ENCODE measurements at regions not wholly inside any gene's neighbourhood (a gene's known extent, or its start where the extent isn't known, plus 50 kb on each side); places are given as distances from the start of the nearest gene placed in this dataset.

DNA sequence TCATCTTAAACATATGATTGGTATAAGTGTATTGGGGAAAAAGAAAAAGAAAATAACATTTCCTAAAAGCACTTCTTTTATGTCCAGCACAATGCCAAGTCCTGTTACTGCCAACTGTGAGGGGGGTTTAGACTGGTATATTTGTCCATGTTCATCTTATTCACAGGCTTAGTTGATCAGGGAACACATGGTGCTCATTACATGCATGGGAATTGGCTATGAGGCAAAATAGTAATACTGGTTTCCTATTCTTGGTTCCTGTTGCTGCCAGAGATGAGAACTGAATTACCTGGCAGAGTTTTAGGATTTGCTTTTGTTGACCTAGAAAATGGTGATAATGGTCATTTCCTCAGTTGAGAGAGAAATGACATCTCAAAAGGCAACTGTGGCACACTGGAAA lies 398.8 kb downstream of the DUSP10 start:
- TF ChIP-seq, protein P1, sequence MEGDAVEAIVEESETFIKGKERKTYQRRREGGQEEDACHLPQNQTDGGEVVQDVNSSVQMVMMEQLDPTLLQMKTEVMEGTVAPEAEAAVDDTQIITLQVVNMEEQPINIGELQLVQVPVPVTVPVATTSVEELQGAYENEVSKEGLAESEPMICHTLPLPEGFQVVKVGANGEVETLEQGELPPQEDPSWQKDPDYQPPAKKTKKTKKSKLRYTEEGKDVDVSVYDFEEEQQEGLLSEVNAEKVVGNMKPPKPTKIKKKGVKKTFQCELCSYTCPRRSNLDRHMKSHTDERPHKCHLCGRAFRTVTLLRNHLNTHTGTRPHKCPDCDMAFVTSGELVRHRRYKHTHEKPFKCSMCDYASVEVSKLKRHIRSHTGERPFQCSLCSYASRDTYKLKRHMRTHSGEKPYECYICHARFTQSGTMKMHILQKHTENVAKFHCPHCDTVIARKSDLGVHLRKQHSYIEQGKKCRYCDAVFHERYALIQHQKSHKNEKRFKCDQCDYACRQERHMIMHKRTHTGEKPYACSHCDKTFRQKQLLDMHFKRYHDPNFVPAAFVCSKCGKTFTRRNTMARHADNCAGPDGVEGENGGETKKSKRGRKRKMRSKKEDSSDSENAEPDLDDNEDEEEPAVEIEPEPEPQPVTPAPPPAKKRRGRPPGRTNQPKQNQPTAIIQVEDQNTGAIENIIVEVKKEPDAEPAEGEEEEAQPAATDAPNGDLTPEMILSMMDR (IDR thresholded peaks at IDR 0.05), result no peak
- TF ChIP-seq POLR2A (IDR thresholded peaks at IDR 0.05), result no peak

Data from testis (tissue), 2 donors.